PC-9 (cell line): ENCODE measurements at regions not wholly inside any gene's neighbourhood (a gene's known extent, or its start where the extent isn't known, plus 50 kb on each side); places are given as distances from the start of the nearest gene placed in this dataset.

ENCODE experiments used
- CTCF ChIP-seq: fragments of 200-600 bp; sonication (generic); conservative IDR thresholded peaks from 2 replicates; pipeline ENCODE4 v1.6.1; 2017; ENCODE audit warnings: mixed run types, antibody characterized with exemption, mild to moderate bottlenecking, moderate library complexity
- EZH2 ChIP-seq: fragments of 200-600 bp; sonication (generic); IDR thresholded peaks from 2 replicates; pipeline ENCODE4 v1.8.0; 2017; ENCODE audit warnings: antibody characterized with exemption, low read depth

GRCh38 chr13:24022568-24022967 lies 125.3 kb upstream of the C1QTNF9B start:
- no peak for TF ChIP-seq CTCF
- no peak for TF ChIP-seq EZH2
